Brain microvascular endothelial cell (primary cell): ENCODE measurements at regions not wholly inside any gene's neighbourhood (a gene's known extent, or its start where the extent isn't known, plus 50 kb on each side); places are given as distances from the start of the nearest gene placed in this dataset.

Experiments used
- DNase-seq: peaks from one replicate; pipeline ENCODE4 v3.0.0-alpha.2; 2020
- H3K27ac ChIP-seq: fragments of 250-450 bp; sonication (Bioruptor Pico); 2 replicates; pipeline ENCODE4 v1.5.1; 2020; ENCODE audit warnings: mild to moderate bottlenecking, moderate library complexity
- H3K27me3 ChIP-seq: fragments of 250-450 bp; sonication (Bioruptor Pico); replicated peaks from 2 replicates; pipeline ENCODE4 v1.5.1; 2020; ENCODE audit warnings: mild to moderate bottlenecking
- H3K36me3 ChIP-seq: fragments of 250-450 bp; sonication (Bioruptor Pico); replicated peaks from 2 replicates; pipeline ENCODE4 v1.5.1; 2020; ENCODE audit warnings: mild to moderate bottlenecking
- H3K4me3 ChIP-seq: 2 replicates; pipeline ENCODE4 v1.5.1; 2011; ENCODE audit warnings: low read depth, mild to moderate bottlenecking, control low read depth, low read length, moderate library complexity
- in situ Hi-C: cut with HindIII; loops from 2 replicates; pipeline ENCODE4 v1.10.0; 2017; ENCODE audit warnings: low sequenced_read_pairs, low pct_ligation_motif_present
- TF ChIP-seq, protein P1 (sequence below): IDR thresholded peaks from 2 replicates; pipeline ENCODE4 v1.5.1; 2011; ENCODE audit warnings: low read depth, mild to moderate bottlenecking, moderate library complexity, low read length, control low read depth, inconsistent platforms; ENCODE audit errors: missing control alignments

DNA sequence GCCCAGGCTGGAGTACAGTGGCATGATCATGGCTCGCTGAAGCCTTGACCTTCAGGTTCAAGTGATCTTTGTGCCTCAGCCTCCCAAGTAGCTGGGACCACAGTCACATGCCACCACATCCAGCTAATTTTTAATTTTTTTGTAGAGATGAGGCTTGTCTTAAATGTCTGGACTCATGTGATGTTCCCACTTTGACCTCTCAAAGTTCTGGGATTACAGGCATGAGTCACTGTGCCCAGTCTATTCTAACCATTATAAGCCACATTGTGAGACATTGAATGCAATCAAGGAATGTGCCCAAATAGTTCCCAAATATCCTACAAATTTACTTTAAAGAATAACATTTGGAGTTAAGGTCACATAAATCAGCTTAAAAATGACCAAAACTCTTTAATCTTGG, 130.7 kb upstream of the ARID2 start:
- Histone ChIP-seq H3K27ac (no peak overlapping the region), H3K36me3 (no peaks in the 10 kb centered on the region), H3K27me3 (no peaks in the 10 kb centered on the region), H3K4me3 (no peak overlapping the region)
- peak; percentile 11 for DNase-seq
- TF ChIP-seq, protein P1, sequence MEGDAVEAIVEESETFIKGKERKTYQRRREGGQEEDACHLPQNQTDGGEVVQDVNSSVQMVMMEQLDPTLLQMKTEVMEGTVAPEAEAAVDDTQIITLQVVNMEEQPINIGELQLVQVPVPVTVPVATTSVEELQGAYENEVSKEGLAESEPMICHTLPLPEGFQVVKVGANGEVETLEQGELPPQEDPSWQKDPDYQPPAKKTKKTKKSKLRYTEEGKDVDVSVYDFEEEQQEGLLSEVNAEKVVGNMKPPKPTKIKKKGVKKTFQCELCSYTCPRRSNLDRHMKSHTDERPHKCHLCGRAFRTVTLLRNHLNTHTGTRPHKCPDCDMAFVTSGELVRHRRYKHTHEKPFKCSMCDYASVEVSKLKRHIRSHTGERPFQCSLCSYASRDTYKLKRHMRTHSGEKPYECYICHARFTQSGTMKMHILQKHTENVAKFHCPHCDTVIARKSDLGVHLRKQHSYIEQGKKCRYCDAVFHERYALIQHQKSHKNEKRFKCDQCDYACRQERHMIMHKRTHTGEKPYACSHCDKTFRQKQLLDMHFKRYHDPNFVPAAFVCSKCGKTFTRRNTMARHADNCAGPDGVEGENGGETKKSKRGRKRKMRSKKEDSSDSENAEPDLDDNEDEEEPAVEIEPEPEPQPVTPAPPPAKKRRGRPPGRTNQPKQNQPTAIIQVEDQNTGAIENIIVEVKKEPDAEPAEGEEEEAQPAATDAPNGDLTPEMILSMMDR = no peak
- in situ Hi-C loops = no loop called here

DNA sequence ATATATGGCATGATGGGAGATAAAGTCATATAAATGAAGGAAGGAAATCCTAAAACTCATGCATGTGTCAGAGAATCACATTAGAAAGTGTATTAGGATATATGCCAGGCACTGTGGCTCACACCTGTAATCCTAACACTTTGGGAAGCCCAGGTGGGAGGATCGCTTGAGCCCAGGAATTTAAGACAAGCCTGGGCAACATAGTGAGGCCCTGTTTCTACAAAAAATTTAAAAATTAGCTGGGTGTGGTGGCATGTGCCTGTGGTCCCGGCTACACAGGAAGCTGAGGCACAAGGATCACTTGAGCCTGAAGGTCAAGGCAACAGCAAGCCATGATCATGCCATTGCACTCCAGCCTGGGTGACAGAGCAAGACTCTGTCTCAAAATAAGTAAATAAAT, 130.3 kb upstream of the ARID2 start:
- DNase-seq = no peak
- Histone ChIP-seq H3K36me3 (no peaks in the 10 kb centered on the region), H3K27me3 (no peaks in the 10 kb centered on the region), H3K27ac (no peak overlapping the region), H3K4me3 (no peak overlapping the region)
- in situ Hi-C loops = no loop called here
- TF ChIP-seq, protein P1 = no peak

DNA sequence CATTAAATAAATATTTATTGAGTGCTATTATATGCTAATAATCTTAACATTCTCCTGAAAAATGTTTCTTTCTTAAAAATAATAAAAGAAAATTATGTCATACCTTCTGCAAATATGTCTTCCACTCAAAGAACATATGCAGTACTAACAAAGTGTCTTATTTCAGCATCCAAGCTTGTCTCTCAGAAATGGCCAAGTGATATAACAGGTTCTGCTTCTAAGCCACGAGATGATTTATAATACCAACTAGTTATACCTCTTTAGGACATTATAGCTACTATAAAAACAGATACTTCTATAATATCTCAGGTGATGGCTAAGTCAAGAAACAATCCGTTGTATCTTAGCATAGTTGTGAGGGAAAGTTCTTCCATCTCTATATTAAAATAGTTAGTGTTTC, 128.1 kb upstream of the ARID2 start:
- in situ Hi-C loops = no loop called here
- H3K27me3 ChIP-seq = no peaks in the 10 kb centered on the region
- H3K4me3 ChIP-seq = no peak overlapping the region
- TF ChIP-seq, protein P1 = no peak
- H3K36me3 ChIP-seq = no peaks in the 10 kb centered on the region
- DNase-seq = no peak
- no peak overlapping the region for H3K27ac ChIP-seq

DNA sequence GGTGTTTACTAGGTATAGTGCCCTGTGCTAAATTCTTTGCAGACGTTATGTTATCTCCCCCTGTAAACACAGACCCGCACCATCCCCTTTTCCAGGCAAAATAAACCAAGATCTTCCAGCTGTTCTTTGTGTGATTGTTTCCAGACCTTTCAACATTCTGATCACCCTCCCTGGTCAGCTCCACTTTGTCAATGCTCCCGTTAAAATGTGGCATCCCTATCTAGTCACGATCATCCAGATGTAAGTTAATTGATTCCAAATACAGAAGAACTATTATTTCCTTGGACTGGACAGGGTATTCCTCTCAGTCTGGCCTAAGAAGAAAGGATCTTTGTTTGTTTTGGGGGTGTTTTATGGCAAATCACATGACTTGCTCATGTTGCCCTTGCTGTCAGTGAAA, 127.6 kb upstream of the ARID2 start:
- H3K4me3 ChIP-seq = no peak overlapping the region
- DNase-seq = no peak
- H3K27me3 ChIP-seq = no peaks in the 10 kb centered on the region
- H3K36me3 ChIP-seq = no peaks in the 10 kb centered on the region
- in situ Hi-C loops = no loop called here
- no peak overlapping the region for H3K27ac ChIP-seq
- TF ChIP-seq, protein P1 = no peak

DNA sequence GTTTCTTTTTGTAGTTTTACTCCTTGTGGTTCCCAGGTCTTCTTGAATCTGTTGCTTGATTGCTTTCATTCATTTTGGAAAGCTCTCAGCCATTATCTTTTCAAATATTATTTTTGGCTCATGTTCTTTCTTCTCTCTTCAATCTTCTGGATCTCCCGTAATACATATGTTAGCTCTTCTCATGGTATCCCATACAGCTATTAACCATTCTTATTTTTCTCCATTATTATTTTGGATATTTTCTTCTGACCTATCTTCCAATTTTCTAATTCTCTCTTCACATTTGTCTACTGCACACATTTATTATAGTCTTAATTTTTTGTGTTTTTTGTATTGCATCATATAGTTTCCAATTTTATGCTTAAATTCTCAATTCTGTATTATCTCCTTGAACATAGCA, 123.9 kb upstream of the ARID2 start:
- Histone ChIP-seq H3K4me3 (no peak overlapping the region), H3K27ac (no peak overlapping the region), H3K36me3 (no peaks in the 10 kb centered on the region), H3K27me3 (no peaks in the 10 kb centered on the region)
- in situ Hi-C loops = no loop called here
- TF ChIP-seq, protein P1 = no peak
- DNase-seq = no peak

DNA sequence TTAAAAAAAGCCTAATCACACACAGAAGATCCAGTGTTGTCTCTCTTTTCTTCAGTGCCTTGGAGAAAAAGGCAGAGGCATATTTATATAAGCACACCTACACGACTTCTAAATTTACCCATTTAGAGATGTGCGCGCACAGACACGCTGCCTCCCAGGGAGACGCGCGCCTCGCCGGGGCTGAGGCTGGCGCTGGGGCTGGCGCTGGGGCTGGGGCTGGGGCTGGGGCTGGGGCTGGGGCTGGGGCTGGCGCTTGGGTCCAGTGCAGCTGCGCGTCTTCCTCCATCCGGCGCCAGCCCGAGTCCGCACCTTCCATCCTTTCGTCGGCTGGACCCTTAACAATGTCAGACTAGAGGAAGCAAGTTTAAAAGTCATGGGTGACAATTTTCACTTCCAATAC, 118.4 kb upstream of the ARID2 start:
- in situ Hi-C loops = no loop called here
- no peaks in the 10 kb centered on the region for H3K36me3 ChIP-seq
- TF ChIP-seq, protein P1 = no peak
- no peak overlapping the region for H3K27ac ChIP-seq
- H3K4me3 ChIP-seq = peak overlapping the region; percentile 13
- H3K27me3 ChIP-seq = no peaks in the 10 kb centered on the region
- no peak for DNase-seq
